Midbrain (tissue), 1 donor: ENCODE measurements at regions not wholly inside any gene's neighbourhood (a gene's known extent, or its start where the extent isn't known, plus 50 kb on each side); places are given as distances from the start of the nearest gene placed in this dataset.

Source experiments
- DNase-seq: peaks from one replicate; lab custom pipeline; 2025; lab: John Stamatoyannopoulos, UW

GRCh38 chr12:28937196-28937595 is 211.9 kb upstream of the FAR2 start:
- no peak for DNase-seq

GRCh38 chr12:28938056-28938455 is 211.0 kb upstream of the FAR2 start:
- no peak for DNase-seq

DNA sequence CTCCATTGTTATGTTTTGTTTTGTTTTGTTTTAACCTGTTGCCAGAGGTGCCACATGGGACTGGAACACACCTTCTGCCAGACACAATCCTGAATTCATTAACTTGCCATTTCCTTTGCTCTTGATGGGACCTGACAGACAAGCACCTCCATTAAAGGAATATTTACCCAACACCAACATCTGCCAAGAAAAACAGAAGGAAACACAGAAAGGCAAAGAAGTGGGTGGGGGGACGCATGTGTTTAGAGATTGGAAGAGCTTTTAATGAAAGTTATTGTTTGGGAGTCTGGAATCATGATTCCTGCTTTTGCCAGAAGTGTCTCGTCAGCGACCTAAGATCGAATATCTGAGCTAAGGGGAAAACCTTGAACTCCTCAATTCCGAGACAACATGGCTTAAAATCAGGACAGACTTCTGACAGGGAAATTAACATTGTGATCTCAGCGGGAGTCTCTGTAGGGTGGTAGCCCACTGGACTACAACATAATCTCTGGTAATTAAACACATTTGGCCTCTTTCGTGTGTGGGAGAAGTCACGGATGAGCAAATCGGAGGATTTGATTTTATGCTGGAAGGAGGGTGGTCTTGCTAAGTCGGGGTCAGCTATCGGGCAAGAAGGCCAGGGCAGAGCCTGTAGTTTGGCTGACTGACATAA is 210.4 kb upstream of the FAR2 start:
- no peak for DNase-seq

GRCh38 chr12:28939427-28939826 is 209.7 kb upstream of the FAR2 start:
- DNase-seq, result no peak

GRCh38 chr12:28941248-28941647 is 207.8 kb upstream of the FAR2 start:
- DNase-seq, result no peak

- no peak for DNase-seq
Observed at GRCh38 chr12:28946361-28946760, 202.7 kb upstream of the FAR2 start.

DNA sequence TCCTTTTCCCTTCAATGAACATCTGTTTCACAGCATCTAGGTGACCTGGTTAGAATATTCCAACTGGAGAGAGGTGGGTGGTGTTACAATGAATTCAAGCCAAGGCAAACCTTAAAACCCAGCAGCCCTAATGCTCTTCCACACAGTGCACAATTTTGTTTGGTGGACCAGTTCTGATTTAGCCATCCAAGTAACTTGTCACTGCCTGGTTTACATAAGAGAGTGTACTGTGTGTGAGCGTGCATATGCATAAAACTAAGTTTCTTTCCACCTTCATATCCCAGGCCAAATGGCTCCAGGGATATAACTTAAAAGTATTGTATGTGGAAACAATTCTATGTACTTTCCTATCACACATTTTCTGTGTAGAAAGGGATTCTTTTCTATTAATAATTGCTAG is 200.4 kb upstream of the FAR2 start:
- no peak for DNase-seq

GRCh38 chr12:28949184-28949583 is 199.9 kb upstream of the FAR2 start:
- DNase-seq, result no peak

DNA sequence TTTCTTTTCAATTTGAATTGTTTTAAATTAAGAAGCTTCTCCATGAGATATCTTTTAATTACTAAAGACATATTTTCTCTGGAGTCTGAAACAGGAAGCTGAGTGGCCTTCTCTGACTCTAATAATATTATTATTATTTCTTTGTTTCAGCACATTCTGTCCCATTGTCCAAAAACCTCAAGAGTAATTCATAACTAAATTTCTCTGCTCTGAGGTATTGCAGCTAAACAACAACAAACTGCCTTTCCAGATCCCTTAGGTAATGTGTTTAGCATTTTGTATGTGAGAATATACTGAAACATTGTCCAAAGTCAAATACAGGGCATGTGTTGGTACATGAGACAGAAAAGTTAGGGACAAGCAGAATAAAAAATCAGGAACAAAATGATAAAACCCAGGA is 199.0 kb upstream of the FAR2 start:
- DNase-seq, result no peak

DNA sequence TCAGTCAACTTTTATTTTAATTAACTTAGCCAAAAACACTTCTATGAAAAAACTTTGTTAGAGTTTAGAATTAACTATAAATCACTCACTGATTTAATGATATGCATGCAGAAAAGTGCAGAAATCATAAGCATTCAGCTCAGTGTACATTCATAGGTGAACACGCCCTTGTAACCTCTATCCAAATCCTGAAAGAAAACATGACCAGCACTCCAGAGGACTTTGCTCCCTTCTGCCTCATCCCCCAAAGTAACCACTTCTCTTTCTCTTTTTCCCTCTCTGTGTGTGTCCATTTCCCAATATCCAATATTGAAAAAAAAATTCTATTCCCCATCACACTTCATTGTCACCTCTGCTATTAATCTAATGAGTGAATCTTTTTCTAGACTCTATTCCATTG is 197.1 kb upstream of the FAR2 start:
- no peak for DNase-seq

DNA sequence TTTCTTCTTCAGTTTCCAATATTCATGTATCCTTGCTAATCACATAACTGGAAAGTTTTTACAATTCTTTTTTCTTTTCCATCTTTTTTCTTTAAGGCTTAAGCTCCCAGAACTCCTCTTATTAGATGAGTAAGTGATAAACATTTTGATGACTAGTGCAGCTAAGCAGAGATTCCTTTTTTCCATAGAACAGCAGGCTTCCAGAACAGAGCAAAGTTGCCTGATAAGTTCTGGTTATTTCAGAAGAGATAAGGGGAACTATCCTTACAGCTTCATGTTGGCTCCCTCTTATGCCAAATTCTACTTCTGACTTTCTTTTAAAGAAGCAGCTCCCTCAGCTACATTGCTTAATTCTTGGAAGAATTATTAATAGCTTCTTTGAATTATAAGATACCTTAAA is 194.7 kb upstream of the FAR2 start:
- no peak for DNase-seq

DNA sequence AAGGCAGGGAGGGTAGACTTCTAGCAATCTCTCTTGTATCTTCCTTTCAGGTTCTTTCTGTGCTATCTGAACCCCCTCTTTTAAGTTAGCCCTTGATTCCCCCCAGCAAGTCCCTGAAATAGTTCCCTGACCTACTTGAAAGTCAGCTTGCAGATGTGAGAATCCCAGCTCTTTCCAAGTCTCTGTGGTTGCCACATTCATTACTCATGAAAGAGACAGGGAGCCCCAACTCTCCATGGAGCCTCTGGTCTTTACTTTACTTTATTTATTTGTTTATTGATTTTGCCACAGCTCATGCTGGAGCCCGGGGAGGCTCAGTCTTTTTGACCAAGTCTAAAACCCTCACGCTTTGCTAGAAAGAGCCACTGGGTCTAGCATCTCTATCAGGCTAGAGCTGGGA is 193.6 kb upstream of the FAR2 start:
- DNase-seq, result no peak

- no peak for DNase-seq
Observed at GRCh38 chr12:28955931-28956330, 193.1 kb upstream of the FAR2 start.

DNA sequence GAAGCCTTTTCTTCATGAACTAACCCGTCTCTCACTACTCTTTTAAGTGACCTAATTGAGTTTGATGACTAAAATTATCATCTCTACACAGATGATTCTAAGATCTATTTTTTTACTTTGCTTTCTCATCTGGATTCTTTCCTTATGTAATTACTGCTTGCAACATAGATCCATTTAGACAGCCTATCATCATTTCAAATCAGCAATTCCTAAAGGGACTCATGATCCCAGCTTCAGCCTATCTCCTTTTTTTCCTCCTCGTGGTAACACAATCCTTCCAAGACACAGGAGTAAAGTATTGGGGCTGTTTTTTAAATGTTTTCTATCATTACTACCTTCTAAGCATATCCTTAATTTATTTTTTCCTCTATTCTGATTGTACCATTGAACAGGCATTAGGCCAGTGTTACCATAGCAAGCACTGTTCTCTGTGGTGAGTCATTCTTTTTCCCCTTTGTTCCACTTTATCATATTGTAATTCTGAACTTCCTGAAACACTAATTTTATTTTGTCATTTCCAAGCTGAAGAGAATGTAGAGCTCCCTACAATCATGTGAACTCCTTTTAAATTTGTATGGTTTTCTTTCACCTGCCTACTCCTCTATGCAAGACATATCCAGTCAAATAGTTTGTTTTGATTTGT is 190.4 kb upstream of the FAR2 start:
- no peak for DNase-seq

DNA sequence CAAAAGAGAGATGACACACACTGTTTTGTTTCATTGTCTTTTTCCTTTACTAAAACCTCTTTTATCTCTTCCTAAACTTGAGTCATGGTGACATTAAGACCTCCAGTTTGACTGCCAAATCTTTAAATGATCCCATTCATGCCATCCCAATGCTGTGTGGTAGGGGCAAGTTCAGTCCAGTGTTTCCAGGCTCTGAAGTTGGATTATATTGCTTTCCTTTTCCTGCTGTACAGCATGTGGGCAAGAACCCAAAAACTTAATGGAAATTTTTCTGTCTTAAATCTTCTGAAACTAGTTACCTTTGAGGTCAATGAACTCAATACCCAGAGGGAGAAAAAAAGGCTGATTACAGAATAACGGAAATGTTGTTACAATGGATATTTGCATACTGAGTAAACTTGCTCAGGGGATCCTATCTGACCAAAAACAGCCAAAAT is 187.1 kb upstream of the FAR2 start:
- no peak for DNase-seq

GRCh38 chr12:28963554-28963953 is 185.5 kb upstream of the FAR2 start:
- no peak for DNase-seq

GRCh38 chr12:28966046-28966780 is 182.9 kb upstream of the FAR2 start:
- DNase-seq, result no peak

- DNase-seq, result no peak
Observed at GRCh38 chr12:28967426-28967825, 181.7 kb upstream of the FAR2 start.

DNA sequence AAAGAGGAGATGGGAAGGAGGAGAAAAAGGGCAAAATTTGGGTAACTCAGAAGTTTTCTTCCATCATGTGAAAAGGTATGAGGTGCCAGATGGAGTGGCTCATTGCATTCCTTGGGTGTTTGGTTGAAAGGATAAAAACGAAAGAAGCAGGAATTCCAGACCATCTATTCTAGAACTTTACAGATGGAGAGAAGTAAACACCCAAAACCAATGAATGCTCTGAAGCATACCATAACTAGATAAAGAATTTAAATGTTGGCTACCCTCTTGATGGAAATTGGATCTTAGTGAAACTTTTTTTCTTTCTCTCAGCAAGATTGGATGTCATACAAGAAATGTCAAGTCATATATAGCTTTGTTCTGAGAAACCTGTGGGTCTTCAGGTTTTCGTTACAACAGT is 175.6 kb upstream of the FAR2 start:
- no peak for DNase-seq

DNA sequence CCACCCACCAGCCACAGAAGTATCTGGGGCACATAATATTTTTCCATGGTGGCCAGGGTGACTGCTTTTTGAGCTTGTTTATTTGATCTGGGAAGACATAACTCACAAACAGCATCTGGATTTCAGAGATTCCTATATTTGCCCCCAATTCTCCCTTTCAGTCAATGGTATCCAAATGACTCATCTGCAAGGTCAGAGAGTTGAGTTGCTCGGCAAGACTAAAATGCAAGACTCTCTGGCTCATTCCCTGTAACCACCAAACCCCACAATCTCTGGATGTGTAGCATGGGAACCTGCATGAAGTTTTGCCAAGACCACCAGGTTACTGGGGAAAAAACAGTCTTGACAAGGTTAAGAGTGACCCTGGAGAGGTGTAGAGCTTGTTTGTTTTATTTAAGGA is 174.9 kb upstream of the FAR2 start:
- no peak for DNase-seq

GRCh38 chr12:28974883-28975282 is 174.2 kb upstream of the FAR2 start:
- DNase-seq, result no peak

- no peak for DNase-seq
Observed at GRCh38 chr12:28975564-28976340, 173.3 kb upstream of the FAR2 start.

GRCh38 chr12:28980436-28980835 is 168.6 kb upstream of the FAR2 start:
- no peak for DNase-seq
